Fibroblast of skin of scalp (primary cell): ENCODE measurements at regions not wholly inside any gene's neighbourhood (a gene's known extent, or its start where the extent isn't known, plus 50 kb on each side); places are given as distances from the start of the nearest gene placed in this dataset.

ENCODE experiments used
- DNase-seq: peaks from one replicate; pipeline ENCODE4 v3.0.0-alpha.2; 2013

DNA sequence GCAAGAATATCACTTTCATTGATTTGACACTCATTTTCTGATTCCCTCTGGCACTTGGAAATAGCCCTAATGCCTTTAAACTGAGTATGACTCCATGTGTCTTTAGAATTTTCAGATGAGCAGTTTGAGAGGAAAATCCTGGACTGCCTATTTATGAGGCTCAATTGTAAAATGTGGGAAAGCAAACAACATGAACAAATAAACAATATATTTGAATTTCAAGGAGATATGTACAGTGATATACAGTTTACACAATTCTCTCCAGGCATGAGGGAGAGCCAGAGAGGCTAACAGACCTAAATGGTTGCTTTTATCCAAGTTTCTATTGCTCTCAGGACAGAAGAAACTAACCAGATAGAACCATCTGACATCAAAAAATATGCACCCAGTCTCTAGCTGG is 748.2 kb upstream of the NRSN1 start:
- DNase-seq: no peak

DNA sequence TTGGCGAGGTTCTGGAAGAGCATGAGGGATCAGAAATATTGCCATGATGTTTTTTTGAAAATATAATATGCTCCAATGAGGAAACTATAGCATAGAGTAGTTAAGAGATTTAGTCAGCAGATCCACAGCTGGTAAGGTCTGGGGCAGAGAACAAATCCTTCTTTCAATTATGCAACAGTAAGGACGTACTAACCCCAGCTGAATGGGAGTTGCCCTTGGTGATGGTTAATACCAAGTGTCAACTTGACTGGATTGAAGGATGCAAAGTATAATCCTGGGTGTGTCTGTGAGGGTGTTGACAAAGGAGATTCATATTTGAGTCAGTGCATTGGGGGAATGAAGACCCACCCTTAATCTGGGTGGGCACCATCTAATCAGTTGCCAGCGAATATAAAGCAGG is 745.5 kb upstream of the NRSN1 start:
- no peak for DNase-seq

DNA sequence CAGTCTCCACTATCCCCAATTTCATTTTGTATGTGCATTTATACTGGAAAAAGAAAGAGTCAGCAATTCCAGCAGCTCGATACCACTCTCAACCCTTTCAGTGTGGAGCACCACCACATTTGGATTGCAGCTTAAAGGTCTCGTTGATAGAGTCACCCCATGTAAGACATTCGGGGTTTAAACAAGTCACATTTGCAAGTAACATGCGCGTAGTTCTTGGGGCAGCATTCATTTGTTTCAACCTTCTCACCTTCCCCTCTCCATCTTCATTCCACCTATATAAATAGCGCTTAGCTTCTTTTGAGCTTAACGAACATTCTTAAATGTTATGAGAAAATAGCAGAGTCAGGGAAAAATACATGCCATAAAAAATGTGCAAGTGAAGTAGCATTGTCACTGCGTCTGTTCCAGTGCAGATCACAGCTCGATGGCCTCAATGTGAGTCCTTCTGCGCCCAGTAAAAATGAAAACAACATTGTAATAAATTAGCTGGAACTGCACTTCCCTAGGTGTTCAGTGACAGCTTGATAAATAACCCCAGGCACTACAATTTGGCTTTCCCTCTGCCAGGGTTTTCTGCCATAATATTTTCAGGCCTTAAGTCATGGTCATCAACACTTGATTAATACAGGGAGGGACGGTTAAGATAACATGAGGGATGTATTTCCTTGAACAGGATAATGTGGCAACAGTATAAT is 737.8 kb upstream of the NRSN1 start:
- no peak for DNase-seq

DNA sequence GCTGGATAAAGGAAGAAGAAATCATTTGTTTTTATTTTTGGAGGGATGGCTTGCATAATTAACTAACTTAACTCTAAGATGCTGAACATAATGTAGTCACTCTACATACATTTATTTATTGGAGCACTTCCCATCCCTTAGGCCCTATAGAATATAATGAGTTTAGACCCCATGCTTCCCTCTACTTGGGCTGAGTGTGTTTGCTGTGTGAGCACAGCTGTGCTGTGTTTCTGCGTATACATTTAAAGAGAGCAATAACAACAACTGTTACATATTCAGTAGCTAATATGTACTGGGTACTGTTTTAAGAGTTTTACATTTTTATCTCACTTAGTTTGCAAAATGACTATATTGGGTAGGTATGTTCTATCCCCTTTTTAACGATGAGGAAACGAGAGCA is 736.6 kb upstream of the NRSN1 start:
- DNase-seq: no peak

DNA sequence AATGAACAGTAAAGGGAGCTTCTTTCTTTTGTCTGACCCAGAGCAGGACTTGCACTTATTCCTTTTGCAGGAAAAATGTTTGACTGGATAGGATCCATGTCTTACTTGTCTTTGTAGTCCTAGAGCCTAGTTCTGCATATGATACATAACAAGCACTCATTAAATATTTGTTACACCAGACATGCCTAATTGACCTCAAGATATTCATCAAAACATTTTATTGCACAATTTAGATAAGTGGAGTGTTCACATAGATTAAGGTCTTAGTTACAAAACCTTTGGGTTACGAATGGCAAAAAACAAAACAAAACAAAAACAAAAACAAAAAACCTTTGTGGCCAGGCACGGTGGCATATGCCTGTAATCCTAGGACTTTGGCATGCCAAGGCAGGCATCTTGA is 735.8 kb upstream of the NRSN1 start:
- no peak for DNase-seq

DNA sequence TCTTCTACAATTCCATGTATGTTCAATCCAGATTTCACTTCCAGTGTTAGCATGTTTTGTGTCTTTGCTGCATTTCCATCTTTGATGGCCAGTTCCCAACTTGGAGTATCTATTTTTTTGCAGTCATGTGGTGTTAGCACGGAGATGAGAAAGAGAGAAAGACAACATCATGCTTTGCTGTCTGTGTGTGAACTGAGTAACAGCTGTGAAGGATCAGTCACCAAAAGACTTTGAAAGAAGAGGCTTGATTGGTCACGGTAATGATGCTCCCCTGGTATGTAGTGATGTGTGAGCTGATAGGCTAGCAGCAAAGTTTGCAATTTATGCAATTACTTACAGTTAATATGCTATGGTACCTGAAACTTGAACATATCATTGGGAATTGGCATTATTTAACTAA is 731.3 kb upstream of the NRSN1 start:
- DNase-seq: peak; percentile 5

DNA sequence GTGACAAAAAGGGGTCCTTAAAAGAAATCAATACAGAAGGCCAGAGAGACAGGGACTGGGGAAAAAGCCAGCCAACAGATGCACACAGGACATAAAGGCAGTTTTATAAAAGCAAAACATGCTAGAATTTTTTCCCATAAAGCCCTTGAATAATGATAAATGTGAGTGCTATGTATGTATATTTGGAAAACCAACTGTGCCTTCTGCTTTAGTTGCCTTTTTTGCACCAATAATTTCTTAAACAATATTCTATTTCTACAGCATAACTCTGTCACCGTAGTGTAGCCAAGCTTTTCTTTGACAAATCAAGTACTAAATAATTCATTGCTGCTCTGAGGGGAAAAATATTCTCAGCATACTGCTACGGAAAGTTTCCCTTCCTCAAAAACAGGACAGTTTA is 730.6 kb upstream of the NRSN1 start:
- DNase-seq: no peak

DNA sequence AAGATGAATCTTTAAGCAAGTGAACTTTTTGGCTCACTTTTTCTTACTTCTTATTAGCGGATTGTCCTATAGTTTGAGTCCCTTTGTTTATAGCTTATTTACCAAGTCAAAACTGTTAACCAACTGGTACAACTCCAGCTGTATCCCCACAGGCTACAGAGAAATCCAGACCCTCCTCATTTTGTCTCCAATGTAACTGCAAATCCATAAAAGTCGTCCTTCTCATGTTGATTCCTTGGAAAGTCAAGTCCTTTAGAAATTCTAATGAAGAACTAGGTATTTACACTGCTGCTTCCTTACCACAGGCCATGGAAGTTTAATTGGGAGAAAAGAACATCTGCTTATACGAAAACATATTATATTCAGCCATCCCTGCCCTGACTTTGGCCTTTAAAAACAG is 729.1 kb upstream of the NRSN1 start:
- no peak for DNase-seq

DNA sequence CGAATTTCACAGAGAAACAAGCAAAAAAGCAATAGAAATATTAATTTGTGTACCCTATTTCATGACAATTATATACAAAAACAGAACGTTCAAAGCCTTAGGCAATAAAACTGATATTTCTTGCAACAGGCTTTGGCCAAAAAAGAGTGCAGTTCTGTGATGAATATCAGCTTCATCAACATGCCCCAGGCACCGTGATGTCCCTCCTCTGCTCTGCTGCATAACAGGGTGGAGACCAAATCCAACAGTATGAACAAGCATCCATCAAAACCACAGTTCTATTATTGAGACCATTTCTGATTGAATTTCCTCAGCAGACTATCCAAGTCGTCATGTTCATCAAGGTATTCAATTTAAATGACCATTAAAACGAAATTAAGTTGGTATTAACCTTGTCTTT is 722.6 kb upstream of the NRSN1 start:
- no peak for DNase-seq

DNA sequence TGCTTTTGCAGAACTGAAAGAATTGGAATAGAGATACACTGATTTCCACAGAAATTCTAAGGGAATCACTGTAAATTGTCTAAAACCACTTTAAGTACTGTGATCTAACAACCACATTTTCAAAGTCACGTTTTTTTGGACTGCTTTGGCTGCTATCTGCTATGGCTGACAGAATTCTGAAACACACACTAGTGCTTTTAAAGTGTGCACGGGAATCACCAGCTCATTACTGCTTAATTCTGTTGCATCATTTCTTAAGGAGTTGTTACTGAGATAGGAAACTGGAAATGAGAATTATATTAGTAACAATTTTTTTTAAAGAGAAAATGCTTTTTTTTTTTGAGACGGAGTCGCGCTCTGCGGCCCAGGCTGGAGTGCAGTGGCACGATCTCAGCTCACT is 716.5 kb upstream of the NRSN1 start:
- DNase-seq: no peak

DNA sequence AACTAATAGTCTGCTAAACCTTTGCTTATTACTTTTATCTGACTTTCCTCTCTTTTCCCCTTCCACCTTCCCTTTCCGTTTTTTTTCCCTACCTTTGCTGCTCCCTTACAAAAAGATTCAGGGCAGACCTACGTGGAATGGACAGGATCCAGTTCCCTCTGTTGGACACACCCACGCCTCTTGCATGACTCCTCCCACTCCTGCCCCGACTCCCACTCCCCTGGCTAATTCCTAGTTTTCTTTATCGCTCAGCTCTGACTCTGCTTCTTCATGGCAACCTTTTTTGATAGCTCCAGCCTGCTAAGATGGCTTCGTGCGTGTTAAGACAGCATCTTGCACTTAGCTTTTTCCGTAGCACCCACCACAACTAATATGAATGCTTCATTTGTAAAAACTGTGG is 715.6 kb upstream of the NRSN1 start:
- no peak for DNase-seq

DNA sequence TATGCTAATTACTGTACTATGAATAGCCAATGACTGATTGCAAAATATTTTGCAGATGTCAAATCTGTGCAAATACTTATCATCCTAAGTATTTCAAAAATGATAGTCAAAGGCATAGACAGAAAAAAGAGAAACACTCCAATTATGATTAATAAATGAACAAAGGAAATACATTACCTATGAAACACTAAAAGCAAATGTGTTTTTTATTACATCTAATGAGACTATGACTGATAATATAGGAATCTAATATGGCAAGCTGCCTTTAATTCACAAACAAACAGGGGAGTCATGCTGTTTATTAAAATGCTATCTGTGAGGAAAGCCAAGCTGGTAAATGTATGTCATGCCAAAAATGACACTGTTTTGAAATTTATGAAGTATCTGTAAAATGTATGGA is 713.2 kb upstream of the NRSN1 start:
- DNase-seq: no peak

DNA sequence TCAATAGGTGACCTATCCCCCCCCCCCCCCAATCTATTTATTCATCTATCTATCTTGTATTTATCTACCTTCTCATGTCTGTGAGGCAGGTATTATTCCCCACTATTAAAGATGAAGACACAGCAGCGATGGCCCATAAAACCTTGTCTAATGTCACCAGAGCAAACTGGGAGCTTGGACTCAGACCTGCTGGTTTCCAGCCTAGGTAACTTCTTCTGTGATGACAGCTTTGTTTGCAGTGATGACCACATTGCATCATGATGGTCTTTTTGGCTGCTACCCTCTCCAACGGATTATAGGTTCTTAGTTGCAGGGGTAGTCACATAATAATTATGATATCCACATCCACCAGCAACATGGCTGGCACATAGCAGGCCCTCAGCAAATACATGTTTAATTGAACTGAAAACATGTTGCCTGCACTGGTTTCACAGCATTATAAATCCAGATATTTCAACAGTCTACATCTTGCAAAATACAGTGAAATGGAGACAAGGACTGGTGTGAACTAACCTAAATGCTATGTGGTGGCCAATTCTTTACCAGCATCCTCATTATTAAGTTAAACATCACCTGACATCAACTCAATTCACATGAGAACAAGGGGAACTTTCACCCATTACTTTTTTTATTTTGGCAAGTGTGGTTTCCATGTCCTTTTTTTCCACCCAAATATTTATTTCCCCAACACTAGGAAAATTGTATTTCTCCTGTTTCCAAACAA is 712.5 kb upstream of the NRSN1 start:
- peak; percentile 27 for DNase-seq

DNA sequence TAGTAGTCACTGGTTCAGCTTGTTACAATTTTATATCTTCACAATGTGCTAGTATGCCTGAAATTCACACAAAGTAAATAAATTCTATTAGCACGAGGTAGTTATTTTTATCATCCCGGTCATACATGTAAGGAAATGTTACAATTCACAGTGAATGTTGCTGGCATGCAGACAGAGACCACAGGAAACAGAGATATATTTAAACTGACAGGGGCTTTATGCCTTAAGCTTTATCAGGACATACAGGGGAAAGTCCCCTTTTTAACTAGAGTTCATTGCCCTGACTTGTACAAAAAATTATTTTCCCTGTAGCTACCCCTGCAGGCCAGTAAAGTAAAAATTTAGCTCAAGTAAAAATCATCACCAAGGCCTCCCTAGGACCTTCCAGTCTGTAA is 712.0 kb upstream of the NRSN1 start:
- DNase-seq: peak; percentile 86

DNA sequence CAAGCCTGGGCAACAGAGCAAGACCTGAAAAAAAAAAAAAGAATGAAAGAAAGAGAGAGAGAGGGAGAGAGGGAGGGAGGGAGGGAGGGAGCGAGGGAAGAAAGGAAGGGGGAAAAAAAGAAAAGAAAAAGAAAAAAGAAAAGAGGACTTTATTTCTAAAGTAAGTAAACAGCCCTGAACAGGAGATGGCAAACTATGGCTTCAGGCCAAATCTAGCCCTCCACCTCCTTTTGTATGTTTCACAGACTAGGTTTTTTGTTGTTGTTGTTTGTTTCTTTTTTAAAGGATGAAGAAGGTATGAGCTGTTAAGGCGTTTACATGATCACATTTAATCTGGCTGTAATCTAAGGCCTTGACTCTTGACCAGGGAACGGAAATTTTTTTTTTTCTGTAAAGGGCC is 711.1 kb upstream of the NRSN1 start:
- no peak for DNase-seq

DNA sequence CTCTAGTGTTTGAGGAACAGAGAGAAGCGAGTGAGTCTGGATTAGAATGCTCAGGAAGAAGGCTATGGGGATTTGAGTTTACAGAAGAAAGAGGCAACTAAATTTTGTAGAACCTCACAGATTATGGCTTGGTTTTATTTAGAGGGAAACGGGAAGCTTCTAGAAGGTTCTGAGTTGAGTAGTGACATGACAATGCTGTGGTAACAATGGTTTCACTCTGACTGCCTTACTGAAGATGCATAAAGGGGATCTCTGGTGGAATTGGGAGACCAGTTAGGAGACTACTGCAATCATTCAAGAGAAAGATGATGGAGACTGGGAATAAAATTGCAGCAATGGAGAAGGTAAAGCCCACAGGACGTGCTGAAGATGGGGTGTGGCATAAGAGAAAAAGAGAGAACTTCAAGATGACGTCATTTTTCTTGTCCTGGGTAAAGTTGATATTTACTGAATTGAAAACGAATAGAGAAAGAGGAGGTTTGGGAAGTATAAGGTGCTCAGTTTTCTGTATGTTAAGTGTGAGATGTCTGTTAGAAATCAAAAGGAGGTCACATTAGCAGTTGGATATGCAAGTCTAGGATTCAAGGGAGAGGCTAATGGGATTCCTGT is 710.1 kb upstream of the NRSN1 start:
- DNase-seq: no peak

DNA sequence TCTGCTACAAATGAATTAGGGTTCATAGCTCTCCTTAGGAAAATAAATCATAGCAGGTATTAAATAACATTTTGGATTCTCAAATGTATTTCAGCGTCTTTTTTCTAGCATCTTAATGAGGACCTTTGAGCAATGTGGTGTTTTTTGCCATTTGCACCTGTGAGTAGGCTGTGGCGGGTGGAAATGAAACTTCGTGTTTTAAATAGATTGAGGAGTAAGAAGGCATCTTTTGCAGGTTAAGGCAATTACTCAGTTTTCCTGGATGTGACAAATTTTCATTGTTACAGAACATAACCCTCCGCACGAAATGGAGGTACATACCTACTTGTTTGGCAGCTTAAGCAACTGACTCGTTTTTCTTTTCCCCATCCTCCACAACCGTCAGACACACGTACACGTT is 708.9 kb upstream of the NRSN1 start:
- no peak for DNase-seq

DNA sequence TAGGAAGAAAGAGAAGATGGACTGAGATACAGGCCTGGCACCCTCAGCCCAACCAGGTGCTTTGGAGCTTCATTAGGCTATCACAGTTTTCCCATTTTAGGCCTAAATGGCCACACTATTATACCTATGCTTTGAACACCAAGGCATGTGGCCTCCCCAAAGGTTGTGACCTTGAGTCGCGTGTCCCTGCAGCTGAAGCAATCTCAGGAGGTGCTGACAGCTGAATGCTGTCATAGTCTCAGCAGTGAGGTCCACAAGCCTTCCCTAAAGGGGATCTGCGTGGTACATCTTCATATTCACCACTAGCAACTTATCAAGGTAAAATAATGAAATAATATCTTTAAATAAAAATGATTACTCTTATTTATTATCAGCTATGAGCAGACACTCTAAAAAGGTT is 707.9 kb upstream of the NRSN1 start:
- no peak for DNase-seq

DNA sequence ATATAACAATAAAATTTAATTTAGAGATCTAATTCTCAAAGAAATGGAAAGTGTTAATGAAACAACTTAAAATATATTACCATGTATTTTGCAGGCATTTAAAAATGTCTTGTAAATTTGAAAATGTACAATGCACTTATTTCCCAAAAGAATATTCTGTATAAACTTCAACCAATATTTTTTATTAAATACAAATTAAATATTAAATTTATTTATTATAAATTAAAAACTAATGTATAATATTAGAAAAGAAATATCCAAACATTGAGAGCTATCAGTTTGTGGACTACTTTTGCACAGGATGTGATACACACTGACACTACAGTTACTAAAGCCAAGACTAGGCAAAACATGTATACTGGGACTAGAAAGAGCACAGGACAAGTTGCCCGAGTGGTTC is 707.0 kb upstream of the NRSN1 start:
- no peak for DNase-seq

DNA sequence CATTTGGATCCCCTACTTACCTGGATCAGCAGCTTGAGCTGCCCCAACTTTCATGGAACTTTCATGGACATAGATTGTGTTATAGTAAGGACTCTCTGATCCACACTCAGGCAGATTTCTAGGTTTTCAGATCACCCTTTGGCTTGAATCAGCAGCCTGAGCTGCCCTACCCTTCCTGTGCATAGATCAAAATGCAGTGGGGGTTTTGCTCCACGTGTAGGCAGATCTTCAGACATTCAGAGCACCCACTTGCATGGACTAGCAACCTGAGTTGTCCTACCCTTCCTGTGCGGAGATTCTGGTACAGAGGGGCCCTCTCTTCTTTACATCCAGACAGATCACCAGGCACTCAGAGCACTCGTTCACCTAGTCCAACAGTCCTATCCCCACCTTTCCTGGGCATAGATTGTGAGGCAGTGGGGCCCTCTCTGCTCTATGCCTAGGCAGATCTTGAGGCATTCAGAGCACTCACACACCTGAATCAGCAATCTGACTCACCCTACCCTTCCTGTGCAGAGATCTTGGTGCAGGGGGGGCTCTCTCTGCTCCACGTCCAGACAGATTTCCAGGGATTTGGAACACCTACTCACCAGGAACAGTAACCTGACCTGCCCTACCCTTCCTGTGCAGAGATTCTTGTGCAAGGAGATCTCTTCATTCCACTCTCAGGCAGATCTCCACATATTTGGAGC is 705.2 kb upstream of the NRSN1 start:
- DNase-seq: no peak

DNA sequence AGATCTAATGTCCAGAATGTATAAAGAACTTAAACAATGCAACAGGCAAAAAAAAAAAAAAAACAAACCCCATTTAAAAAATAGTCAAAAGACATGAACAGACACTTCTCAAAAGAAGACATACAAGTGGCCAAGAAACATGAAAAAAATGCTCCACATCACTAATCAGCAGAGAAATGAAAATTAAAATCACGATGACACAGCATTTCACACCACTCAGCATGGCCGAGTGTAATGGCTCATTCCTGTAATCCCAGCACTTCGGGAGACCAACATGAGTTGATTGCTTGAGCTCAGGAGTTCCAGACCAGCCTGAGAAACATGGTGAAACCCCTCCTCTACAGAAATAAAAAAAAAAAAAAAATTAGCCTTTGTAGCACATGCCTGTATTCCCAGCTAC is 701.4 kb upstream of the NRSN1 start:
- peak; percentile 7 for DNase-seq

DNA sequence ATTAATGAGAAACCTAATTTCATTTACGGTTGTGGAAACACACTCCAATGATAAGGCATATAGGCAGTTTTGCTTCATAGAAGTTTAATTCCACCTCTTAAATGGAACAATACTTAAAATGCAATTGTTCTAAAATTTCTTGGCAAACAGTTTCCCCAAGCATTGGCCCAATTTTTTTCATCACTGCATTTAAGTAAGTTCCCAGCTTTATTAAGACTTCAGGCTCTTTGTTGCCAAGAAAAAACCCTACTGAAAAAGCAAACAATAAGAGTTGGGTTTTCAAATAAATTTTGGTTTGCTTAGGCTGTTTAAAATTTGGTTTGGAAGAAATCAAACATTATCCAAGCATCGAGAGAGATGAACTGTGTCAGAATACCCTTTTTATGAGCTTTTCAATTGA is 690.9 kb upstream of the NRSN1 start:
- no peak for DNase-seq

DNA sequence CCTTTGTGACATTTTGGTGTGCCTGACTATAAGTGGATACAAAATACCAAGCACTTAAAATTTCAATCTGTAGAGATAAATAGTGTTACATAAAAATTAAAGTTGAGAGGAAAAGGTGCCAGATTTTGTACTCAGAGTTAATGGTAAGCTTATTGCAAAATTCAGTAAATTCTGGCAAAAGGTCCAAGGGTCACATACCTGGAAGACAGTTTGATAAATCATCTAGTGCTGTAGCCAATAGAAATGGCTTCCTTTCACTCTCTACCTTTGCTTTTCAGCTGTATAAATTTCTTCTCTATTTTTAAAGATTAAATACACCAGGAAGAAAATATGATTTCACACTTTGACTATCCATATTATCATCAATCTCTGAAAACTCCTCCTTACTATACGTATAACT is 690.2 kb upstream of the NRSN1 start:
- DNase-seq: no peak
